ENCODE measurements at regions not wholly inside any gene's neighbourhood (a gene's known extent, or its start where the extent isn't known, plus 50 kb on each side); places are given as distances from the start of the nearest gene placed in this dataset.

GRCh38 chr5:169394371-169394770 lies 93.4 kb upstream of the SLIT3 start (continued):
- TF ChIP-seq, protein P1, sequence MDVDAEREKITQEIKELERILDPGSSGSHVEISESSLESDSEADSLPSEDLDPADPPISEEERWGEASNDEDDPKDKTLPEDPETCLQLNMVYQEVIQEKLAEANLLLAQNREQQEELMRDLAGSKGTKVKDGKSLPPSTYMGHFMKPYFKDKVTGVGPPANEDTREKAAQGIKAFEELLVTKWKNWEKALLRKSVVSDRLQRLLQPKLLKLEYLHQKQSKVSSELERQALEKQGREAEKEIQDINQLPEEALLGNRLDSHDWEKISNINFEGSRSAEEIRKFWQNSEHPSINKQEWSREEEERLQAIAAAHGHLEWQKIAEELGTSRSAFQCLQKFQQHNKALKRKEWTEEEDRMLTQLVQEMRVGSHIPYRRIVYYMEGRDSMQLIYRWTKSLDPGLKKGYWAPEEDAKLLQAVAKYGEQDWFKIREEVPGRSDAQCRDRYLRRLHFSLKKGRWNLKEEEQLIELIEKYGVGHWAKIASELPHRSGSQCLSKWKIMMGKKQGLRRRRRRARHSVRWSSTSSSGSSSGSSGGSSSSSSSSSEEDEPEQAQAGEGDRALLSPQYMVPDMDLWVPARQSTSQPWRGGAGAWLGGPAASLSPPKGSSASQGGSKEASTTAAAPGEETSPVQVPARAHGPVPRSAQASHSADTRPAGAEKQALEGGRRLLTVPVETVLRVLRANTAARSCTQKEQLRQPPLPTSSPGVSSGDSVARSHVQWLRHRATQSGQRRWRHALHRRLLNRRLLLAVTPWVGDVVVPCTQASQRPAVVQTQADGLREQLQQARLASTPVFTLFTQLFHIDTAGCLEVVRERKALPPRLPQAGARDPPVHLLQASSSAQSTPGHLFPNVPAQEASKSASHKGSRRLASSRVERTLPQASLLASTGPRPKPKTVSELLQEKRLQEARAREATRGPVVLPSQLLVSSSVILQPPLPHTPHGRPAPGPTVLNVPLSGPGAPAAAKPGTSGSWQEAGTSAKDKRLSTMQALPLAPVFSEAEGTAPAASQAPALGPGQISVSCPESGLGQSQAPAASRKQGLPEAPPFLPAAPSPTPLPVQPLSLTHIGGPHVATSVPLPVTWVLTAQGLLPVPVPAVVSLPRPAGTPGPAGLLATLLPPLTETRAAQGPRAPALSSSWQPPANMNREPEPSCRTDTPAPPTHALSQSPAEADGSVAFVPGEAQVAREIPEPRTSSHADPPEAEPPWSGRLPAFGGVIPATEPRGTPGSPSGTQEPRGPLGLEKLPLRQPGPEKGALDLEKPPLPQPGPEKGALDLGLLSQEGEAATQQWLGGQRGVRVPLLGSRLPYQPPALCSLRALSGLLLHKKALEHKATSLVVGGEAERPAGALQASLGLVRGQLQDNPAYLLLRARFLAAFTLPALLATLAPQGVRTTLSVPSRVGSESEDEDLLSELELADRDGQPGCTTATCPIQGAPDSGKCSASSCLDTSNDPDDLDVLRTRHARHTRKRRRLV (CRISPR knock-in tag; IDR thresholded peaks at IDR 0.05), result no peak
- TF ChIP-seq TSC22D2 (CRISPR knock-in tag; IDR thresholded peaks at IDR 0.05; ENCODE audit: borderline replicate concordance) (no peak), ARID2 (CRISPR knock-in tag; IDR thresholded peaks at IDR 0.05; ENCODE audit: borderline replicate concordance) (no peak), THAP11 (CRISPR knock-in tag; IDR thresholded peaks at IDR 0.05) (no peak)

DNA sequence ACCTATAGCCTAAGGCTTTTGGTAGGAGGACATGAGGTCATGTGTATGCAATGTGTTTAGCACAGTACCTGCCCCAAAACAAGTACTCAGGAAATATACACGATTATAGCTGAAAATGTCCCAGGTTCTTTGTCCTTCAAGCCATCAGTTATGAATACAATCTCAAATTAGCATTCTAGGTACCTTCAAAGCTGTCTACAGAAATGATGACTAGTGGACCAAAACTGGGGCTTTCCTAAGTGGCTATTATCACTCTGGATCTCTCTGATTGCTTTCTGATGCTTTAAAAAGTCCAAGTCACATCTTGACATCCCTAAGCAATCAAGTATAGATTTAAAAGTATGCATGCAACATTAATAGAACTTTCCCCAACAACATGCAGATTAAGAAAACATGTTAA lies 93.0 kb upstream of the SLIT3 start:
- Histone ChIP-seq H2AFZ (ENCODE audit: low read length) (no peak overlapping the region), H3K27me3 (ENCODE audit: control insufficient read depth in 1 of 2, insufficient read depth in 2 of 2, low read length in 2 of 2) (no peaks in the 10 kb centered on the region), H4K20me1 (ENCODE audit: insufficient read depth, low read length) (no peaks in the 10 kb centered on the region), H3K27ac (ENCODE audit: extremely low read length, insufficient read depth, low read length) (no peak overlapping the region), H3K9me3 (ENCODE audit: low read length) (no peaks in the 10 kb centered on the region), H3K9ac (ENCODE audit: insufficient read depth, low read depth, low read length) (no peak overlapping the region), H3K4me1 (ENCODE audit: insufficient read depth, low read length) (no peaks in the 10 kb centered on the region), H3K4me2 (ENCODE audit: low read depth, low read length) (no peak overlapping the region), H3K4me3 (replicated peaks in 1 of 3; ENCODE audit: insufficient read depth in 1 of 3, low read depth in 2 of 3, low read length in 3 of 3) (no peak overlapping the region), H3K79me2 (ENCODE audit: insufficient read depth, low read length) (no peaks in the 10 kb centered on the region), H3K36me3 (replicated peaks in 1 of 2; ENCODE audit: control insufficient read depth in 1 of 2, insufficient read depth in 2 of 2, low read length in 2 of 2) (no peaks in the 10 kb centered on the region)
- ChIA-PET CTCF (ENCODE audit: low intra/inter-chr PET ratio, low total read pairs) (no interaction called here), POLR2A (no interaction called here)
- no peak for ATAC-seq
- in situ Hi-C loops (cut with HindIII; ENCODE audit: extremely low pct_ligation_motif_present, low pct_unique_long_range_greater_than_20kb) (no loop called here), intact Hi-C loops (cut with micrococcal nuclease; ENCODE audit: unreplicated experiment) (no loop called here)
- no peak for FAIRE-seq
- no peak for TF ChIP-seq CHCHD3 (CRISPR knock-in tag; IDR thresholded peaks at IDR 0.05)
- no peak for TF ChIP-seq ZNF496 (CRISPR knock-in tag; IDR thresholded peaks at IDR 0.05; ENCODE audit: insufficient replicate concordance)
- no peak for TF ChIP-seq ZNF17 (CRISPR knock-in tag; IDR thresholded peaks at IDR 0.05)
- TF ChIP-seq HBP1 (CRISPR knock-in tag; IDR thresholded peaks at IDR 0.05; ENCODE audit: low read depth), result no peak
- TF ChIP-seq ZNF354B (CRISPR knock-in tag; IDR thresholded peaks at IDR 0.05), result no peak
- TF ChIP-seq ZNF468 (CRISPR knock-in tag; IDR thresholded peaks at IDR 0.05), result no peak
- no peak for TF ChIP-seq ZNF772 (CRISPR knock-in tag; IDR thresholded peaks at IDR 0.05)
- no peak for TF ChIP-seq IKZF4 (CRISPR knock-in tag; IDR thresholded peaks at IDR 0.05; ENCODE audit: borderline replicate concordance, low read depth, not compliant biosample characterization)
- TF ChIP-seq RELA (CRISPR knock-in tag; IDR thresholded peaks at IDR 0.05), result no peak
- no peak for TF ChIP-seq CSRNP1 (CRISPR knock-in tag; IDR thresholded peaks at IDR 0.05)
- TF ChIP-seq NBN (conservative IDR thresholded peaks at IDR 0.05), result no peak
- BruUV-seq (replicated peaks), result no TSS peak
- 0% methylated on average over 1 of the region's 1 CpG for WGBS (ENCODE audit: low lambda C conversion rate)
- DNase-seq (ENCODE audit: low spot score), result no peak

Measured in HepG2 (cell line).